ENCODE measurements at regions not wholly inside any gene's neighbourhood (a gene's known extent, or its start where the extent isn't known, plus 50 kb on each side); places are given as distances from the start of the nearest gene placed in this dataset.

GRCh38 chr12:85740186-85740585 is 96.0 kb downstream of the RASSF9 start:
- no peak overlapping the region for H3K4me3 Mint-ChIP-seq
- H3K27ac Mint-ChIP-seq = no peak overlapping the region
- no peaks in the 10 kb centered on the region for H3K4me1 Mint-ChIP-seq

DNA sequence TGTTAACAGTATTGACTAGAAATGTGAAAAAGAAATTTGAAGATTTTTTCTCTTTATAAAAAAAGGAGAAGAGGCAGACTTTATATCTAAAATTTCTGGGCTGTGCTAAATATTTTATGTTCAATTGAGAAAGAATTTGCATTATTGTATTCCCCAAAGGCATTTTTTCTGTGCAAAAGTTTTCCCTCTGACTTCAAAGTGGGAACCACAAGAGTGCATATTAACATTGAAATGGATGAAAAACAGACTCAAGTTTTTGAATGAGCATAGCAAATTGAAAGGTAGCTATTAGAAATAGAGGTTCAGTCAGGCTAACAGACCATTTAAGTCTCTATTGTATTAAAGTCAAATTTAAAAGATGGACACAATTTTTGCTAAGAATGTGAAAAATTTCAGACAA is 95.2 kb downstream of the RASSF9 start:
- H3K9me3 Mint-ChIP-seq = no peaks in the 10 kb centered on the region
- no peaks in the 10 kb centered on the region for H3K36me3 Mint-ChIP-seq
- no peak overlapping the region for H3K4me3 Mint-ChIP-seq
- no peaks in the 10 kb centered on the region for H3K27me3 Mint-ChIP-seq
- H3K4me1 Mint-ChIP-seq = no peaks in the 10 kb centered on the region
- H3K27ac Mint-ChIP-seq = no peak overlapping the region

More at GRCh38 chr12:85740186-85740585, 96.0 kb downstream of the RASSF9 start:
- no peaks in the 10 kb centered on the region for H3K9me3 Mint-ChIP-seq
- no peaks in the 10 kb centered on the region for H3K27me3 Mint-ChIP-seq
- H3K36me3 Mint-ChIP-seq = no peaks in the 10 kb centered on the region

DNA sequence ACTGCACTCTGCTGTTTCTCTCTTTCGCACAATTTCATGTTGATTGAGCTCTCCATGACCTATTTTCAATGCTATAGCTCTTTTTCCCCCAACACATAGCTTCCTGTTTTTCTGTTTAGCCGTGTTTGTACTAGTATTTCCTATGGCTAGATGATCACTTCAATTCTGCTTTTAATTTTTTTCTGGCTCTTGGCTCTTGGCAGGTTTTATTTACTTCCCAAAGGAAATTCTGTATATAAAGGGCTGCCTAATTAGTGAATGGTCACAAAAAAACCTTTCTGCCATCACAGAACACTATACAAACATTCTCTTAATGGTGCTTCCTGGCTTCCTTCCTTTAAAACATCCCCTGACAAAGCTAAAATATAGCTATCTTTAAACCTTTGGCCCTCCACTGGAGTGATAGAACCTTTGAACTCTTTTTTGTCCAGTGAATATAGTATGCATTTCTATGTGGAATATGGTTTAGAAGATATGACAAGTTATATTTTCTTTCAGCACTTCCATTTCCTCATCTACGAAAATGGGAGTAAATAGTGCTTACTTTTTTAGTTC is 88.2 kb downstream of the RASSF9 start:
- no peaks in the 10 kb centered on the region for H3K36me3 Mint-ChIP-seq
- H3K27ac Mint-ChIP-seq = no peak overlapping the region
- no peak overlapping the region for H3K4me3 Mint-ChIP-seq
- H3K27me3 Mint-ChIP-seq = no peaks in the 10 kb centered on the region
- H3K9me3 Mint-ChIP-seq = no peaks in the 10 kb centered on the region
- no peaks in the 10 kb centered on the region for H3K4me1 Mint-ChIP-seq

Data from activated naive CD4-positive, alpha-beta T cell treated with anti-CD3 and anti-CD28 coated beads, Interleukin-2, amount 50 U/mL, for 24 hours (primary cell).